Lower lobe of right lung (tissue), 2 donors: ENCODE measurements at regions not wholly inside any gene's neighbourhood (a gene's known extent, or its start where the extent isn't known, plus 50 kb on each side); places are given as distances from the start of the nearest gene placed in this dataset.

ENCODE experiments used
- ATAC-seq, 2 donors: fragments of 200-7000 bp; cut with Tn5 transposase; one replicate each; pipeline ENCODE4 v1.9.1; 2020 to 2022; ENCODE audit warnings: mild to moderate bottlenecking in 2 of 2, moderate library complexity in 2 of 2
- DNase-seq: peaks from one replicate; pipeline ENCODE4 v3.0.0-alpha.2; 2020
- H3K27ac ChIP-seq: fragments of 200-600 bp; one replicate; pipeline ENCODE4 v1.8.0; 2022
- H3K27me3 ChIP-seq: fragments of 200-600 bp; one replicate; pipeline ENCODE4 v1.8.0; 2022; ENCODE audit warnings: low read depth
- H3K36me3 ChIP-seq: fragments of 200-600 bp; one replicate; pipeline ENCODE4 v1.8.0; 2022; ENCODE audit warnings: mild to moderate bottlenecking
- H3K4me1 ChIP-seq: fragments of 200-600 bp; one replicate; pipeline ENCODE4 v1.8.0; 2022
- H3K4me3 ChIP-seq: fragments of 200-600 bp; one replicate; pipeline ENCODE4 v1.8.0; 2022; ENCODE audit warnings: mild to moderate bottlenecking
- H3K9me3 ChIP-seq: fragments of 200-600 bp; one replicate; pipeline ENCODE4 v1.8.0; 2022
- CTCF ChIP-seq: fragments of 200-600 bp; IDR thresholded peaks from one replicate; pipeline ENCODE4 v1.8.0; 2022; ENCODE audit warnings: antibody characterized with exemption, mild to moderate bottlenecking
- intact Hi-C: fragments of 100-400 bp; cut with DNase I; formaldehyde crosslinking; loops from one replicate; pipeline ENCODE4 v1.11.0; 2022
- donor health status: DM: no; HTN: yes; CAD: no; lungs with severe emphysema.

GRCh38 chr7:153400735-153401593 lies 641.4 kb downstream of the ACTR3B start:
- Histone ChIP-seq H3K27me3 (no peaks in the 10 kb centered on the region), H3K4me1 (no peaks in the 10 kb centered on the region), H3K9me3 (no peaks in the 10 kb centered on the region), H3K36me3 (no peaks in the 10 kb centered on the region), H3K27ac (no peak overlapping the region), H3K4me3 (no peak overlapping the region)
- ATAC-seq: no peak
- no peak for DNase-seq
- intact Hi-C loops: no loop called here
- no peak for TF ChIP-seq CTCF

- H3K27ac ChIP-seq: no peak overlapping the region
- no peaks in the 10 kb centered on the region for H3K4me1 ChIP-seq
- H3K27me3 ChIP-seq: no peaks in the 10 kb centered on the region
- no peaks in the 10 kb centered on the region for H3K36me3 ChIP-seq
- H3K4me3 ChIP-seq: no peak overlapping the region
- H3K9me3 ChIP-seq: no peaks in the 10 kb centered on the region
- DNase-seq (no peak), ATAC-seq (no peak)
- TF ChIP-seq CTCF: no peak
- intact Hi-C loops: no loop called here
Observed at GRCh38 chr7:153401795-153402720, 642.5 kb downstream of the ACTR3B start.

- DNase-seq (no peak), ATAC-seq (peak in 1 of 2 donors; percentile 7)
- Histone ChIP-seq H3K9me3 (no peaks in the 10 kb centered on the region), H3K27me3 (no peaks in the 10 kb centered on the region), H3K27ac (no peak overlapping the region), H3K36me3 (no peaks in the 10 kb centered on the region), H3K4me3 (no peak overlapping the region), H3K4me1 (no peaks in the 10 kb centered on the region)
- no peak for TF ChIP-seq CTCF
- intact Hi-C loops: no loop called here
Observed at GRCh38 chr7:153402721-153403541, 643.4 kb downstream of the ACTR3B start.

GRCh38 chr7:153404124-153404523 lies 644.6 kb downstream of the ACTR3B start:
- no peak overlapping the region for H3K4me3 ChIP-seq
- no peaks in the 10 kb centered on the region for H3K27me3 ChIP-seq
- ATAC-seq (no peak), DNase-seq (no peak)
- H3K36me3 ChIP-seq: no peaks in the 10 kb centered on the region
- no peaks in the 10 kb centered on the region for H3K4me1 ChIP-seq
- H3K9me3 ChIP-seq: no peaks in the 10 kb centered on the region
- no peak overlapping the region for H3K27ac ChIP-seq
- intact Hi-C loops: no loop called here
- TF ChIP-seq CTCF: no peak

- Histone ChIP-seq H3K27ac (no peak overlapping the region), H3K4me3 (no peak overlapping the region), H3K4me1 (no peaks in the 10 kb centered on the region), H3K27me3 (no peaks in the 10 kb centered on the region), H3K36me3 (no peaks in the 10 kb centered on the region), H3K9me3 (no peaks in the 10 kb centered on the region)
- ATAC-seq (no peak), DNase-seq (no peak)
- TF ChIP-seq CTCF: no peak
- intact Hi-C loops: no loop called here
Observed at GRCh38 chr7:153404781-153405279, 645.3 kb downstream of the ACTR3B start.
